ENCODE measurements at regions not wholly inside any gene's neighbourhood (a gene's known extent, or its start where the extent isn't known, plus 50 kb on each side); places are given as distances from the start of the nearest gene placed in this dataset.

DNA sequence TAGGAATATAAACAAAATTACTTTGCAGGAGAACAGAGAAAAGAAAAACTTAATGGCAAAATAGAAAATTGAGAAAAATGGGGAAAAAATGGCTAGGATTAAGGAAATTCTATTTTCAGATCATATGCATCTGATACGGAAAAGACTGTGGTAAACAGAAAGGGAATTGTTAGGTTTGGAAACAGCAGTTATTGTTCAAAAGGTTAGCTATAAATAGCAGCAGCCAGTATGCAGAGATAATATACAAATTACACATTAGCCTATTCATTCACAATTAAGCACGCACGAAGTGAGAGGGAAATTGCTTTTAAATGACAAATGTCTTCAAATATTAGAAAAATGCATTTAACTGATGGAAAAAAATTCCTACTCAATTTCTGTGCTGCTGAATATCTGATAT, 224.1 kb upstream of the FAM3C start:
- TF ChIP-seq, protein P1, sequence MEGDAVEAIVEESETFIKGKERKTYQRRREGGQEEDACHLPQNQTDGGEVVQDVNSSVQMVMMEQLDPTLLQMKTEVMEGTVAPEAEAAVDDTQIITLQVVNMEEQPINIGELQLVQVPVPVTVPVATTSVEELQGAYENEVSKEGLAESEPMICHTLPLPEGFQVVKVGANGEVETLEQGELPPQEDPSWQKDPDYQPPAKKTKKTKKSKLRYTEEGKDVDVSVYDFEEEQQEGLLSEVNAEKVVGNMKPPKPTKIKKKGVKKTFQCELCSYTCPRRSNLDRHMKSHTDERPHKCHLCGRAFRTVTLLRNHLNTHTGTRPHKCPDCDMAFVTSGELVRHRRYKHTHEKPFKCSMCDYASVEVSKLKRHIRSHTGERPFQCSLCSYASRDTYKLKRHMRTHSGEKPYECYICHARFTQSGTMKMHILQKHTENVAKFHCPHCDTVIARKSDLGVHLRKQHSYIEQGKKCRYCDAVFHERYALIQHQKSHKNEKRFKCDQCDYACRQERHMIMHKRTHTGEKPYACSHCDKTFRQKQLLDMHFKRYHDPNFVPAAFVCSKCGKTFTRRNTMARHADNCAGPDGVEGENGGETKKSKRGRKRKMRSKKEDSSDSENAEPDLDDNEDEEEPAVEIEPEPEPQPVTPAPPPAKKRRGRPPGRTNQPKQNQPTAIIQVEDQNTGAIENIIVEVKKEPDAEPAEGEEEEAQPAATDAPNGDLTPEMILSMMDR (IDR thresholded peaks at IDR 0.05) = no peak
- TF ChIP-seq POLR2A (IDR thresholded peaks at IDR 0.05) = no peak
